Smooth muscle cell (in vitro differentiated cells): ENCODE measurements at regions not wholly inside any gene's neighbourhood (a gene's known extent, or its start where the extent isn't known, plus 50 kb on each side); places are given as distances from the start of the nearest gene placed in this dataset.

ENCODE experiments used
- DNase-seq: peaks from one replicate; lab custom pipeline; 2025; ENCODE audit not compliant: unreplicated experiment; lab: John Stamatoyannopoulos, UW
- H2AFZ ChIP-seq: fragments of 200-600 bp; sonication (generic); 2 replicates; pipeline ENCODE4 v1.6.0; 2016; ENCODE audit warnings: antibody characterized with exemption, low read depth, mild to moderate bottlenecking
- H3F3A ChIP-seq: fragments of 200-600 bp; sonication (generic); 2 replicates; pipeline ENCODE4 v1.6.0; 2017; ENCODE audit warnings: antibody characterized with exemption, low read depth
- H3K27ac ChIP-seq: fragments of 200-600 bp; sonication (generic); 2 replicates; pipeline ENCODE4 v1.5.1; 2016; ENCODE audit warnings: low read depth, mild to moderate bottlenecking
- H3K27me3 ChIP-seq: fragments of 200-600 bp; sonication (generic); 2 replicates; pipeline ENCODE4 v1.6.1; 2016; ENCODE audit warnings: low read depth, mild to moderate bottlenecking
- H3K36me3 ChIP-seq: fragments of 200-600 bp; sonication (generic); 2 replicates; pipeline ENCODE4 v1.5.1; 2016; ENCODE audit warnings: low read depth
- H3K4me1 ChIP-seq: fragments of 200-600 bp; sonication (generic); 2 replicates; pipeline ENCODE4 v1.5.1; 2016; ENCODE audit warnings: low read depth
- H3K4me2 ChIP-seq: fragments of 200-600 bp; sonication (generic); 2 replicates; pipeline ENCODE4 v1.6.0; 2016; ENCODE audit warnings: mild to moderate bottlenecking
- H3K4me3 ChIP-seq: fragments of 200-600 bp; sonication (generic); 2 replicates; pipeline ENCODE4 v1.5.1; 2016; ENCODE audit warnings: mild to moderate bottlenecking
- H3K79me2 ChIP-seq: fragments of 200-600 bp; sonication (generic); 2 replicates; pipeline ENCODE4 v1.6.0; 2016; ENCODE audit warnings: low read depth, mild to moderate bottlenecking
- H3K9ac ChIP-seq: fragments of 200-600 bp; sonication (generic); 2 replicates; pipeline ENCODE4 v1.6.0; 2016; ENCODE audit warnings: low read depth
- H3K9me3 ChIP-seq: fragments of 200-600 bp; sonication (generic); replicated peaks from 2 replicates; pipeline ENCODE4 v1.5.1; 2016; ENCODE audit warnings: low read depth
- H4K20me1 ChIP-seq: fragments of 200-600 bp; sonication (generic); 2 replicates; pipeline ENCODE4 v1.6.0; 2016; ENCODE audit warnings: low read depth
- WGBS: methylation state at CpG from one replicate; pipeline ENCODE4 v1.1.7; 2016; ENCODE audit warnings: low lambda C conversion rate; 5-methylcytosine and 5-hydroxymethylcytosine counted together
- TF ChIP-seq, protein P1 (sequence below): fragments of 200-600 bp; sonication (generic); IDR thresholded peaks from 2 replicates; pipeline ENCODE4 v1.5.1; 2017; ENCODE audit warnings: borderline replicate concordance, mild to moderate bottlenecking, antibody characterized with exemption; ENCODE audit not compliant: insufficient read depth, poor library complexity, severe bottlenecking

GRCh38 chr3:168995129-168995528 lies 668.4 kb downstream of the MECOM start:
- no peaks in the 10 kb centered on the region for H3F3A ChIP-seq
- TF ChIP-seq, protein P1, sequence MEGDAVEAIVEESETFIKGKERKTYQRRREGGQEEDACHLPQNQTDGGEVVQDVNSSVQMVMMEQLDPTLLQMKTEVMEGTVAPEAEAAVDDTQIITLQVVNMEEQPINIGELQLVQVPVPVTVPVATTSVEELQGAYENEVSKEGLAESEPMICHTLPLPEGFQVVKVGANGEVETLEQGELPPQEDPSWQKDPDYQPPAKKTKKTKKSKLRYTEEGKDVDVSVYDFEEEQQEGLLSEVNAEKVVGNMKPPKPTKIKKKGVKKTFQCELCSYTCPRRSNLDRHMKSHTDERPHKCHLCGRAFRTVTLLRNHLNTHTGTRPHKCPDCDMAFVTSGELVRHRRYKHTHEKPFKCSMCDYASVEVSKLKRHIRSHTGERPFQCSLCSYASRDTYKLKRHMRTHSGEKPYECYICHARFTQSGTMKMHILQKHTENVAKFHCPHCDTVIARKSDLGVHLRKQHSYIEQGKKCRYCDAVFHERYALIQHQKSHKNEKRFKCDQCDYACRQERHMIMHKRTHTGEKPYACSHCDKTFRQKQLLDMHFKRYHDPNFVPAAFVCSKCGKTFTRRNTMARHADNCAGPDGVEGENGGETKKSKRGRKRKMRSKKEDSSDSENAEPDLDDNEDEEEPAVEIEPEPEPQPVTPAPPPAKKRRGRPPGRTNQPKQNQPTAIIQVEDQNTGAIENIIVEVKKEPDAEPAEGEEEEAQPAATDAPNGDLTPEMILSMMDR, result no peak
- H4K20me1 ChIP-seq, result no peaks in the 10 kb centered on the region
- WGBS, result 92% methylated on average over 6 of the region's 6 CpGs
- H3K36me3 ChIP-seq, result no peaks in the 10 kb centered on the region
- no peak overlapping the region for H3K4me2 ChIP-seq
- no peak overlapping the region for H3K9ac ChIP-seq
- no peaks in the 10 kb centered on the region for H3K27me3 ChIP-seq
- H3K4me1 ChIP-seq, result peaks cover 7% of the 10 kb centered on the region
- no peak overlapping the region for H2AFZ ChIP-seq
- H3K79me2 ChIP-seq, result no peaks in the 10 kb centered on the region
- DNase-seq, result no peak
- H3K4me3 ChIP-seq, result no peak overlapping the region
- H3K9me3 ChIP-seq, result no peaks in the 10 kb centered on the region
- H3K27ac ChIP-seq, result no peak overlapping the region

- no peaks in the 10 kb centered on the region for H3K27me3 ChIP-seq
- H4K20me1 ChIP-seq, result no peaks in the 10 kb centered on the region
- H3K4me2 ChIP-seq, result no peak overlapping the region
- no peaks in the 10 kb centered on the region for H3F3A ChIP-seq
- H3K79me2 ChIP-seq, result no peaks in the 10 kb centered on the region
- H2AFZ ChIP-seq, result no peak overlapping the region
- TF ChIP-seq, protein P1, result no peak
- no peak overlapping the region for H3K27ac ChIP-seq
- H3K36me3 ChIP-seq, result no peaks in the 10 kb centered on the region
- no peaks in the 10 kb centered on the region for H3K9me3 ChIP-seq
- DNase-seq, result no peak
- no peak overlapping the region for H3K9ac ChIP-seq
- H3K4me3 ChIP-seq, result no peak overlapping the region
- no peaks in the 10 kb centered on the region for H3K4me1 ChIP-seq
Measured at GRCh38 chr3:168991803-168992202, 671.7 kb downstream of the MECOM start.

DNA sequence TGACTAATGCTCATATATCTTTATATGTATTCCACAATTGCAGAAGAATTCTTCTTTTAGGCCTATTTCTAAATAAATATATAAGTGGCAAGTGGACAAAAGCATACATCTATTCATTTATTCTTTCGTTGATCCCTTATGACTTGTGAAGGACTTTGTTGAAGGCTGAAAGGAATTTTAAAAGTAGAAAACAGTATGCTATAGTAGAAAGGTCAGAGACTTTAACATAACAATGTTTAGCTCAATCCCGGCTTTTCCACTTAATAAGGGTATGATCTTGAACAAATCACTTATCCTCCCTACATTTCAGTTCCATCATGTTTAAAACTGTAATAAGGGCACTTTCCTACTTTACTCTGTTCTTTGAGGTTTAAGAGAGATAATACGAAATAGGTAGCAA lies 672.9 kb downstream of the MECOM start:
- H3K4me1 ChIP-seq, result no peaks in the 10 kb centered on the region
- H4K20me1 ChIP-seq, result no peaks in the 10 kb centered on the region
- peak overlapping the region; percentile 26 for H2AFZ ChIP-seq
- WGBS, result 78% methylated on average over 3 of the region's 3 CpGs
- H3K36me3 ChIP-seq, result no peaks in the 10 kb centered on the region
- TF ChIP-seq, protein P1, result no peak
- no peak for DNase-seq
- no peaks in the 10 kb centered on the region for H3F3A ChIP-seq
- H3K27ac ChIP-seq, result no peak overlapping the region
- H3K9me3 ChIP-seq, result no peaks in the 10 kb centered on the region
- no peaks in the 10 kb centered on the region for H3K79me2 ChIP-seq
- H3K27me3 ChIP-seq, result no peaks in the 10 kb centered on the region
- H3K4me2 ChIP-seq, result no peak overlapping the region
- no peak overlapping the region for H3K9ac ChIP-seq
- H3K4me3 ChIP-seq, result no peak overlapping the region

GRCh38 chr3:168990134-168990533 lies 673.4 kb downstream of the MECOM start:
- no peak for DNase-seq
- Histone ChIP-seq H3K36me3 (no peaks in the 10 kb centered on the region), H3K27me3 (no peaks in the 10 kb centered on the region), H3K9ac (no peak overlapping the region), H3F3A (no peaks in the 10 kb centered on the region), H3K9me3 (no peaks in the 10 kb centered on the region), H3K27ac (no peak overlapping the region), H4K20me1 (no peaks in the 10 kb centered on the region), H2AFZ (peak overlapping the region; percentile 26), H3K79me2 (no peaks in the 10 kb centered on the region), H3K4me3 (no peak overlapping the region), H3K4me2 (peak overlapping the region; percentile 20), H3K4me1 (no peaks in the 10 kb centered on the region)
- TF ChIP-seq, protein P1, result no peak
- 18% methylated on average over 2 of the region's 2 CpGs for WGBS
